Tibial artery (tissue), 4 donors: ENCODE measurements at regions not wholly inside any gene's neighbourhood (a gene's known extent, or its start where the extent isn't known, plus 50 kb on each side); places are given as distances from the start of the nearest gene placed in this dataset.

Experiments used
- DNase-seq, 2 donors: peaks; one replicate each; pipeline ENCODE4 v3.0.0-alpha.2; 2019
- H3K27ac ChIP-seq, 2 donors: fragments of 200-600 bp; sonication (generic) in 1 of 2; 1 replicate in 1 of 2; 2 replicates in 1 of 2; pipeline ENCODE4 v1.5.1; 2018 to 2019; ENCODE audit warnings: mild to moderate bottlenecking in 1 of 2
- H3K27me3 ChIP-seq, 2 donors: fragments of 200-600 bp; sonication (generic) in 1 of 2; one replicate each; pipeline versions ENCODE4 v1.5.1 to v1.6.0; 2016 to 2019
- H3K36me3 ChIP-seq, 3 donors: fragments of 200-600 bp; sonication (generic) in 2 of 3; one replicate each; pipeline ENCODE4 v1.5.1; 2016 to 2019; ENCODE audit warnings: mild to moderate bottlenecking in 2 of 3
- H3K4me1 ChIP-seq, 4 donors: fragments of 200-600 bp; sonication (generic) in 2 of 4; 1 replicate in 3 of 4; 2 replicates in 1 of 4; pipeline ENCODE4 v1.5.1; 2016 to 2019
- H3K4me3 ChIP-seq, 2 donors: fragments of 200-600 bp; sonication (generic) in 1 of 2; 1 replicate in 1 of 2; 2 replicates in 1 of 2; pipeline ENCODE4 v1.5.1; 2018 to 2019; ENCODE audit warnings: mild to moderate bottlenecking in 2 of 2
- H3K9me3 ChIP-seq, 3 donors: fragments of 200-600 bp; sonication (generic) in 1 of 3; one replicate each; pipeline ENCODE4 v1.5.1; 2016 to 2019
- intact Hi-C: fragments of 100-400 bp; cut with DNase I; formaldehyde crosslinking; loops from one replicate; pipeline ENCODE4 v1.15.0; 2023; ENCODE audit warnings: low total_unique reads
- TF ChIP-seq, protein P1 (sequence below), 2 experiments: fragments of 200-600 bp in 1 of 2; fragments of 450-650 bp in 1 of 2; IDR thresholded peaks; one replicate each; pipeline ENCODE4 v1.5.1; 2017 to 2019; ENCODE audit warnings: antibody characterized with exemption in 2 of 2, mild to moderate bottlenecking in 1 of 2, moderate library complexity in 1 of 2

DNA sequence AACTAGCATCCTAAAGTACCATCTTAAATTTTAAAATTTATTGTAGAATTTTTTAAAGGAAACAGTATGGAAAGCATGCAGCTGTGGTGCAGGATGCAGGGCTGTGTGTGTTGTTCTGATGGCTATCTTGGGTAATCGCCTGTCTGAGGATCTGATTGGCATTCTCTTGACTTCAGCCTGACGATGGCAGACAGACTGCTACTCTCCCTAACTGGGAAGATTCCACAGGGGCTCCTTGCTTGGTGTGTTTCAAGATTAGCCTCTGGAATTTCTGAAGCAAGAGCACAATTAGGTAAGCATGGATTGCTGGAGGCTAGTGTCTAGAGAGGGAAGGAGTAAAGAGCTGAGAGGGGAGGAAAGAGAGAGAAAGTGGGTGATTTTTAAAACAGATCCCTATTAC, 696.8 kb upstream of the LRFN5 start:
- Histone ChIP-seq H3K27me3 (no peaks in the 10 kb centered on the region), H3K36me3 (no peaks in the 10 kb centered on the region), H3K4me3 (no peak overlapping the region), H3K9me3 (peaks cover 0 to 4% (median 0%) of the 10 kb centered on the region in 3 donors), H3K4me1 (no peaks in the 10 kb centered on the region), H3K27ac (no peak overlapping the region)
- intact Hi-C loops, result no loop called here
- TF ChIP-seq, protein P1, sequence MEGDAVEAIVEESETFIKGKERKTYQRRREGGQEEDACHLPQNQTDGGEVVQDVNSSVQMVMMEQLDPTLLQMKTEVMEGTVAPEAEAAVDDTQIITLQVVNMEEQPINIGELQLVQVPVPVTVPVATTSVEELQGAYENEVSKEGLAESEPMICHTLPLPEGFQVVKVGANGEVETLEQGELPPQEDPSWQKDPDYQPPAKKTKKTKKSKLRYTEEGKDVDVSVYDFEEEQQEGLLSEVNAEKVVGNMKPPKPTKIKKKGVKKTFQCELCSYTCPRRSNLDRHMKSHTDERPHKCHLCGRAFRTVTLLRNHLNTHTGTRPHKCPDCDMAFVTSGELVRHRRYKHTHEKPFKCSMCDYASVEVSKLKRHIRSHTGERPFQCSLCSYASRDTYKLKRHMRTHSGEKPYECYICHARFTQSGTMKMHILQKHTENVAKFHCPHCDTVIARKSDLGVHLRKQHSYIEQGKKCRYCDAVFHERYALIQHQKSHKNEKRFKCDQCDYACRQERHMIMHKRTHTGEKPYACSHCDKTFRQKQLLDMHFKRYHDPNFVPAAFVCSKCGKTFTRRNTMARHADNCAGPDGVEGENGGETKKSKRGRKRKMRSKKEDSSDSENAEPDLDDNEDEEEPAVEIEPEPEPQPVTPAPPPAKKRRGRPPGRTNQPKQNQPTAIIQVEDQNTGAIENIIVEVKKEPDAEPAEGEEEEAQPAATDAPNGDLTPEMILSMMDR (IDR thresholded peaks at IDR 0.05), result no peak
- DNase-seq, result no peak

DNA sequence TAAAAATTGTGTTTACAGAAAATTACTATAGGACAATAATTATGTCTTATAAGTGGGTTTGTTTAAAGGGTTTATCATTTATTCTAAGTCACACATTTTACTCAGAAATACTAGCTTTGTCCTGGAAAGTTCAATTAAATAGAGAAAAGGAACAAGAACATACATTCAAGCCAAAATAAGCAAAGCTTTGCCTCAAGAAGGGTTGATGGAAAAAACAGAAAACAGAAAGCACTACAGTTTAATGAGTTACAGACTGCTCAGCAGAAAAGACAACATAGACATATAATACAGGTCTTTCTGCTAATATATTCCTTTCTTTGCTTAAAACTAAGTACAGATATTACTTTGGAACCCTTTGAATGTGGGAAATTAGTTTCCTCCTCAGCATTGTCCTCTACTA, 703.0 kb upstream of the LRFN5 start:
- Histone ChIP-seq H3K36me3 (no peaks in the 10 kb centered on the region), H3K4me3 (no peak overlapping the region), H3K9me3 (no peaks in the 10 kb centered on the region), H3K4me1 (no peaks in the 10 kb centered on the region), H3K27ac (no peak overlapping the region), H3K27me3 (no peaks in the 10 kb centered on the region)
- TF ChIP-seq, protein P1 (IDR thresholded peaks at IDR 0.05), result no peak
- DNase-seq, result no peak
- intact Hi-C loops, result no loop called here

- intact Hi-C loops, result no loop called here
- H3K4me1 ChIP-seq, result no peaks in the 10 kb centered on the region
Observed at GRCh38 chr14:40899435-40899834, 707.2 kb upstream of the LRFN5 start.

DNA sequence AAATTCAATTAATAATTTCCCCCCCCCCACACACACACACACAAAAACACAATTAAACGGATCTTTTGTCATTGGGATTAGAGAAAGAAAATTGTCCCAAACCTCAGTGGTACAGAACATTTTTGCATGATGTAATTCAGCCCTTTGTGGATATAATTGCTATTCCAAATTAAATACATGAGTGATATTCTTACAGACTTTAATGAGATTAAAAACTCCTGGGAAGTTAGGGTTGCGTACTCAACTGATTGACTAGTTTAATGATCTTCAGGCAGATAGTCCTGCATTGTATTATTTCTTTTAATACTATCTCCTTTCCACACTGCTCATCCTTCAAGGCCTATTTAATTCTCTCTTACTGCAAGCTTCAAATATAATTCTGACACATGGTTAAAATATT, 711.8 kb upstream of the LRFN5 start:
- intact Hi-C loops, result no loop called here
- no peak for DNase-seq
- no peak overlapping the region for H3K4me3 ChIP-seq
- TF ChIP-seq, protein P1 (IDR thresholded peaks at IDR 0.05), result no peak
- no peaks in the 10 kb centered on the region for H3K4me1 ChIP-seq
- no peaks in the 10 kb centered on the region for H3K9me3 ChIP-seq
- H3K27me3 ChIP-seq, result no peaks in the 10 kb centered on the region
- no peaks in the 10 kb centered on the region for H3K36me3 ChIP-seq
- no peak overlapping the region for H3K27ac ChIP-seq

More at GRCh38 chr14:40899435-40899834, 707.2 kb upstream of the LRFN5 start:
- H3K27me3 ChIP-seq, result no peaks in the 10 kb centered on the region
- TF ChIP-seq, protein P1 (IDR thresholded peaks at IDR 0.05), result no peak
- H3K4me3 ChIP-seq, result no peak overlapping the region
- H3K9me3 ChIP-seq, result no peaks in the 10 kb centered on the region
- no peaks in the 10 kb centered on the region for H3K36me3 ChIP-seq
- no peak overlapping the region for H3K27ac ChIP-seq
- DNase-seq, result no peak

GRCh38 chr14:40889126-40889525, 717.5 kb upstream of the LRFN5 start:
- Histone ChIP-seq H3K27ac (no peak overlapping the region), H3K27me3 (no peaks in the 10 kb centered on the region), H3K4me3 (no peak overlapping the region), H3K9me3 (no peaks in the 10 kb centered on the region), H3K4me1 (no peaks in the 10 kb centered on the region), H3K36me3 (no peaks in the 10 kb centered on the region)
- intact Hi-C loops, result no loop called here
- TF ChIP-seq, protein P1 (IDR thresholded peaks at IDR 0.05), result no peak
- no peak for DNase-seq

DNA sequence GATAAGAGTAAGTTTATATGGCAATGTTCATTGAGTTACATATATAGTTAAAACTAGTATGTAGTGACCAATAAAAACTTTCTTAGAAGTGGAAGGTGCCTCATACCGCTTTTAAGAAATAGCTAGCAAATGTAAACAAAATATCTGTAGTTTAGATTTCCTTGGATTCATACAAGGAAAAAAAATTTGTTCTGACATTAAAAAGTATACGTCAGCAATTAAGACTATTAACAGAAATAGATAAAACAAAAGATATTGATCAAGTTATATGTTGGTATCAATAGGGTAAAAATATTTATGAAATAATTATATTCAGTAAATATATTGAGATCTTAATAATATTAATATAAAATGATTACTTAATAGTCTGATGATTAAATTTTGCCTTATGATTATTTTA, 718.8 kb upstream of the LRFN5 start:
- DNase-seq, result no peak
- Histone ChIP-seq H3K36me3 (no peaks in the 10 kb centered on the region), H3K27ac (no peak overlapping the region), H3K27me3 (no peaks in the 10 kb centered on the region), H3K4me1 (no peaks in the 10 kb centered on the region), H3K9me3 (no peaks in the 10 kb centered on the region), H3K4me3 (no peak overlapping the region)
- TF ChIP-seq, protein P1 (IDR thresholded peaks at IDR 0.05), result no peak
- intact Hi-C loops, result no loop called here
